Muscle of back (tissue), 3 donors: ENCODE measurements at regions not wholly inside any gene's neighbourhood (a gene's known extent, or its start where the extent isn't known, plus 50 kb on each side); places are given as distances from the start of the nearest gene placed in this dataset.
A peak's percentile ranks its signal among the peaks of the same experiment; 100 is the strongest.

Experiments
- DNase-seq, 3 donors: peaks; one replicate each; pipeline versions ENCODE4 v3.0.0 to v3.0.0-alpha.2; 2013

- no peak for DNase-seq
Observed at GRCh38 chr11:113581713-113582112, 106.5 kb upstream of the DRD2 start.

- no peak for DNase-seq
Observed at GRCh38 chr11:113579292-113579940, 104.2 kb upstream of the DRD2 start.

- no peak for DNase-seq
Observed at GRCh38 chr11:113578715-113579250, 103.6 kb upstream of the DRD2 start.

- no peak for DNase-seq
Observed at GRCh38 chr11:113578033-113578380, 102.8 kb upstream of the DRD2 start.

GRCh38 chr11:113577356-113578032 is 102.3 kb upstream of the DRD2 start:
- no peak for DNase-seq

DNA sequence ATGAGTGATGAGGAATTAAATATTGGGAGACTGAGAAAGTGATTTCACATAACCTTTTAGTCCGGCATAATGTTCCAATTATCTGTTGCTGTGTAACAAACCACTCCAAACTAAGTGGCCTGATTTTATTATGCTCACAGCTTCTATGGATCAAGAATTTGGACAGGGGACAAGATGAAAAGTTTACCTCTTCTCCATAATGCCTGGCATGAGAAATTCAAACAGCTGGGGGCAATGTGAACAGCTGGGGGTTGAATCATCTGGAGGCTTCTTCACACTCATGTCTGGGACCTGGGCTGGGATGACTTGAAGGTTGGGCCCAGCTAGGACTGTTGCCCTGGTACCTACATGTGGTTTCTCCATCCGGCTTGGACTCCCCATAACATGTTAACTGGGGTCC is 99.4 kb upstream of the DRD2 start:
- DNase-seq: no peak

DNA sequence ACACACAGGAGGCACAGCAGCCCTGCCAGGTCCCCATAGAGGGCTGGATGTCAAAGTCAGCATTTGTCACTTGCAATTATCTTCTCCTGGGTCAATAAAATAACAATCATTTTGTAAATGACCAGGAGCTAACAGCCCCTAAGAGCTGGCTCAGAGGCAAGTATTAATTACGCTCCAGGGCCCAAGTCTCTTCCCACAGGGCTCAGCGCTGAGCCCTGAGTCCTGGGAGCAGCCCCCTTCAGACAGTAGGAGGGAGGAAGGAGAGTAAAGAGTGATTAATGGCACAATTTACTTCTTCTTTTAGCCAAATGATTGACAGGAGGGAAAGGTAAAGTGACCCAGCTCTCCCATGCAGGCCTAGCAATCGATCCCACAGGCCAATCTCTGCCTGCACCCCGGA is 99.0 kb upstream of the DRD2 start:
- no peak for DNase-seq

DNA sequence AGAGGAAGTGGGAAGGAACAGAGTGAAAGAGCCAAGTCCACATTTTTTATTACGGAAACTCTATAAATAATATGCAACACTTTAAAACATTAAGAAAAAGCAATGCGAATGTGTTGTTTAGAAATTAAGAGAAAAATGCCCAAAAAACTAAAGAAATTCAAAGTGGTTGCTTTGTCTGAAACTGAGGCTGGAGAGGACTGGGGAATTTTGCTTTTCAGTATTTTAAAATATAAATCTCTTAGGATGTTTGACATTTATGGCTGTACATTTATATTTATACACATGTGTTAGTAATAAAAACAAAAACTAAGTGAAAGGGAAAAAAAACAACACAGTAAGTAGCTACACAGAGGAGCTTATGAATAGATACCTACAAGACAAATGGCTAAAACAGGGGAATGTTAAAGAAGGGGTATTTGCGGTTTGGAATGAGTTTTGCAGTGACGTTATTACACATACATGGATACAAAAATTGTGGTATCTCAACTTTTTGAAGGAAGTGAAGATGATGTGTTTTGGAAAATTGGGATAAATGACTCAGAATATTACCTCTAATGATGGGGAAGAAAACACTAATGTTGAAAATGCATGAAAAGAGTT is 97.0 kb upstream of the DRD2 start:
- DNase-seq: peak; percentile 45 to 69 (median 62)

GRCh38 chr11:113571531-113571930 is 96.3 kb upstream of the DRD2 start:
- no peak for DNase-seq

DNA sequence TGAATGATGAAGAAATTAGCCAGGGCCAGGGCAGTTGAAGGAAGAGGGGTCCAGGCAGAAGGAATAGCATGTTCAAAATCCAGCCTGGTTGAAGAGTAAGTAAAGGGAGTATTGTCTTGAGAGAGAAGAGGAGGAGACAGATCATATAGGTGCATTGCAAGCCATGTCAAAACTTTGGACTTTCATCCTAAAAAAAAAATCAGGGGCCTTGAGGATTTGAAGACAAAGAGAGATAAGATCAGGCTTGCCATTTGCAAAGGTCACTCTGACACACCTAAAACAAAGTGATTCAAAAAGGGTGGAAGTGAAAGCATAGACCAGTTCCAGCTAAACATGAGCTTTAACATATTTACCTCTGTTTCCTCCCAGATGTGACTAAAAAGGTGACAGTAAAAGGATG is 95.7 kb upstream of the DRD2 start:
- DNase-seq: no peak

DNA sequence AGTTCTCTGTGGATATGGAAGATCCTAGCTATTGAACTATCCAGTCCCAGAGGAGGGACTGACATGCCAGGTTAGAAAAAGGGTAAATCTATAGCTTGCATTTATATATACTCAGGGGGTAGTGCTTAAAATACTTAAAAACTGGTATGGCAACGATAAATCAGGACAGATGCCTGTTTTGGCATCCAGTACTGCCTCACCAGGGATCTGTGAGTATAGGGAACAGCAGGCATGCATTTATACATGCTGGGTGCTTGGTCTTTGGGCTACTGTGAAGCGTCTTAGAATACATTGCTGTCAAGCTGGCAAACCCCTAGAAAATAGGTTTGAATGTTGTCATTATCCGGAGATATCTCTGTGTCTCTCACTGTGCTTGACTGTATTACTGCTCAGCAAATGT is 94.2 kb upstream of the DRD2 start:
- no peak for DNase-seq

DNA sequence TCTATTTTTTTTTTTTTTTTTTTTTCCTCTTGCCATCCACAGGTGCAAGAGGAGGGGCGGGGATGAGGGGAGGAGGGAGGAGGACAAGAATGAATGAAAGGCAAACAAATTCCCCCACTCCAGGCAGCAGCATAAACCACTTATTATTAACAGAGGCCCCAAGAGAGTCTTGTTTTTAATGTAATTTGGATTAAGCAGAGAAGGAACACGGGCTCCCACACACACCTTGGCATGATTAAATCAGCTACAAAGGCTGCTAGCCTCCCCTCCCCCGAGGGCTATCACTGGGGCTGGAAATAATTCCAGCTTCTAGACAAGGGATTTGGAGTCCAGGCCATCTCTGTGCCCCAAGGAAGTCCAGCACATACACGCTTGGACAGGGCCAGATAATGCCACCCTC is 93.4 kb upstream of the DRD2 start:
- no peak for DNase-seq

- peak; percentile 9 to 85 (median 55) for DNase-seq
Observed at GRCh38 chr11:113567867-113568544, 92.8 kb upstream of the DRD2 start.

GRCh38 chr11:113567097-113567496 is 91.9 kb upstream of the DRD2 start:
- no peak for DNase-seq

GRCh38 chr11:113564527-113565130 is 89.4 kb upstream of the DRD2 start:
- DNase-seq: no peak

DNA sequence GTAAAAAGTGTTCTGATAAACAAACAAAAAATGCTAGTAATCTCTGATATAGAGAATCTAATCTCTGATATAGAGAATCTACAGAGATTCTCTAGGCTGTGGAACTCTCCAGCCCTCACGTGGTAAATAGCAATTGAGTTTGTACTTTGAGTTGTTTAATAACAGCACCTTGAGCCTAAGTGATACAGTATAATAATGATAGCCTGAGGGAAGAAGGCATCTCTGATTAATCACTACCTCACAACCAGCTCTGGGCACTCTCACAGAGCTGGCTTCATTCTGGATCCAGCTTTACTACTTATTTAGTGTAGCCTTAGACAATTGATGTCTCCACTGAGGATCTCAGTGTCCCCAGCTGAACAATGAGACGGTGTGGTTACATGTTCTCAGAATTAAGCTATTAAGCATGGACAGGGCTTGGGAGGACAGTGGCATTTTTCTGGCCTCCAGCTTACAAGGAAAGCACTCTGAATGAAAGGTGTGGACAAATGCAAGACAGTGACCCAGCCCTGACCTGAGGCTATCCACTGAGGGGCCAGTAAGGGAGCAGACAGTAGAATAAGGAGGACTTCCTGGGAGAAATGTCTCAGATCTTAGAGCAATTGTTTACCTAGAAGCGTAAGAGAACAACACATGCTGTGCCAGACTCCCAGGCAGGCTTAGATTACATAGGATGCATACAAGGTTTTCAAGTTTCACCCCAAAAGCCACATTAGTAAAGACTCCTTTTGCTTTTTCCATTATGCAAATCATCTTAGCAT is 88.7 kb upstream of the DRD2 start:
- DNase-seq: no peak

GRCh38 chr11:113562981-113563461 is 87.8 kb upstream of the DRD2 start:
- no peak for DNase-seq

- DNase-seq: no peak
Observed at GRCh38 chr11:113562576-113562975, 87.4 kb upstream of the DRD2 start.

DNA sequence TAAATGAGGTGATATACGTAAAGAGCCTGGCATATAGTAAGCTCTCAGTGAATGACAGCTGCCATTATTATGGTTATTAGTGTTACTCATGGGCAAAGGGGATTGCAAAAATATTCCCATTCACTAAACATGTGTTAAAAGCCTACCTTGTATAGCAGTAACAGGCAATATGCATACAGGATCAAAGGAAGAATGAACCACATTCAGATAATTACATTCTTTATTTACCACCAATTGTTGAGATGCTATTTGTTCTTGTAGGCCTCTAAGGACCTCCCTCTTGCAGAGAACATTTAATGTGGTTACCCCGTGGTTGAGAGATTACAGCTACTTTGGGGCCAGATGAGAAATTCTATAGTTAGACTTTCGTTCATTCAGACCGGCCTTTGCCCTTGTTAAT is 82.7 kb upstream of the DRD2 start:
- DNase-seq: no peak

GRCh38 chr11:113556036-113556435 is 80.8 kb upstream of the DRD2 start:
- DNase-seq: no peak

GRCh38 chr11:113555071-113555619 is 79.9 kb upstream of the DRD2 start:
- DNase-seq: no peak
